ENCODE measurements at regions not wholly inside any gene's neighbourhood (a gene's known extent, or its start where the extent isn't known, plus 50 kb on each side); places are given as distances from the start of the nearest gene placed in this dataset.

- no peak for TF ChIP-seq CTCF (IDR thresholded peaks at IDR 0.05)
- TF ChIP-seq, protein P1, sequence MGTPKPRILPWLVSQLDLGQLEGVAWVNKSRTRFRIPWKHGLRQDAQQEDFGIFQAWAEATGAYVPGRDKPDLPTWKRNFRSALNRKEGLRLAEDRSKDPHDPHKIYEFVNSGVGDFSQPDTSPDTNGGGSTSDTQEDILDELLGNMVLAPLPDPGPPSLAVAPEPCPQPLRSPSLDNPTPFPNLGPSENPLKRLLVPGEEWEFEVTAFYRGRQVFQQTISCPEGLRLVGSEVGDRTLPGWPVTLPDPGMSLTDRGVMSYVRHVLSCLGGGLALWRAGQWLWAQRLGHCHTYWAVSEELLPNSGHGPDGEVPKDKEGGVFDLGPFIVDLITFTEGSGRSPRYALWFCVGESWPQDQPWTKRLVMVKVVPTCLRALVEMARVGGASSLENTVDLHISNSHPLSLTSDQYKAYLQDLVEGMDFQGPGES (IDR thresholded peaks at IDR 0.05; ENCODE audit: low read depth, low read length) = no peak
These were observed 424.5 kb downstream of the DMRT2 start (continued) for GRCh38 chr9:1474671-1475070.

- Histone ChIP-seq H3K9ac (no peak overlapping the region), H3K9me2 (no peaks in the 10 kb centered on the region), H3K27ac (ENCODE audit: low read depth in 2 of 2, low read length in 1 of 2) (no peak overlapping the region), H3K4me1 (ENCODE audit: control insufficient read depth in 1 of 2, insufficient read depth in 2 of 2, low read depth in 1 of 2, low read length in 1 of 2) (no peaks in the 10 kb centered on the region), H2AFZ (ENCODE audit: low read depth) (no peak overlapping the region), H3K4me3 (ENCODE audit: low read depth in 2 of 2, low read length in 1 of 2) (no peak overlapping the region), H3K36me3 (replicated peaks in 1 of 2; ENCODE audit: control insufficient read depth in 1 of 2, insufficient read depth in 2 of 2, low read length in 1 of 2) (no peaks in the 10 kb centered on the region), H3K9me3 (no peaks in the 10 kb centered on the region), H3K79me2 (ENCODE audit: insufficient read depth) (no peaks in the 10 kb centered on the region), H3F3A (replicated peaks; ENCODE audit: insufficient read depth) (no peaks in the 10 kb centered on the region), H3K4me2 (no peak overlapping the region), H3K27me3 (ENCODE audit: insufficient read depth) (no peaks in the 10 kb centered on the region), H4K20me1 (ENCODE audit: insufficient read depth) (no peaks in the 10 kb centered on the region)
- TF ChIP-seq CHD2 (IDR thresholded peaks at IDR 0.05; ENCODE audit: low read length, partially characterized antibody) = no peak
- CTCF ChIA-PET = no interaction called here
- DNase-seq = no peak
- POLR2A ChIA-PET = no interaction called here
- 2% methylated on average over 8 of the region's 8 CpGs for WGBS (ENCODE audit: low lambda C conversion rate)
These were observed 440.4 kb downstream of the DMRT2 start for GRCh38 chr9:1490341-1491232.

DNA sequence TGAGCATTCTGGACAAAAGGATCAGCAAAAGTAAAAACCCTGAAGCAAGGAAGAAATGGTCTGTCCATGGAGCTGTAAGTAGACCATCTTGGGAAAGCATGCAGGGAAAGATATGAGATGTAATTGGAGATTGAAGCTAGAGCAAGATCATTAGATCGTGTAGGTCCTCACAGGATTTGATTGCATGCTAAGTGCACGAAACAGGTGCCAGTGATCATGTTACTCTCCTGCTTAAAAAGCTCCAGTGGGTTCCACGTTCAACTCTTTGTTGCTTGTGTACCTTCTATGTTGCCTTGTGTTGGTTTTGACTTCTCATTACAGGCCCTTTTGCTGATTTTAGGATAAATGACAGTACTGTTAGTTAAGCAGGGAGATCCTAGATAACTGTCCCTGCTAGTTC is 442.0 kb downstream of the DMRT2 start:
- POLR2A ChIA-PET = no interaction called here
- Histone ChIP-seq H3K9me3 (no peaks in the 10 kb centered on the region), H3K27me3 (ENCODE audit: insufficient read depth) (no peaks in the 10 kb centered on the region), H3K36me3 (replicated peaks in 1 of 2; ENCODE audit: control insufficient read depth in 1 of 2, insufficient read depth in 2 of 2, low read length in 1 of 2) (no peaks in the 10 kb centered on the region), H3K9me2 (no peaks in the 10 kb centered on the region), H3K9ac (no peak overlapping the region), H2AFZ (ENCODE audit: low read depth) (no peak overlapping the region), H3F3A (replicated peaks; ENCODE audit: insufficient read depth) (no peaks in the 10 kb centered on the region), H3K4me1 (ENCODE audit: control insufficient read depth in 1 of 2, insufficient read depth in 2 of 2, low read depth in 1 of 2, low read length in 1 of 2) (no peaks in the 10 kb centered on the region), H3K27ac (ENCODE audit: low read depth in 2 of 2, low read length in 1 of 2) (no peak overlapping the region), H3K4me3 (ENCODE audit: low read depth in 2 of 2, low read length in 1 of 2) (no peak overlapping the region), H4K20me1 (ENCODE audit: insufficient read depth) (no peaks in the 10 kb centered on the region), H3K4me2 (no peak overlapping the region), H3K79me2 (ENCODE audit: insufficient read depth) (no peaks in the 10 kb centered on the region)
- DNase-seq = no peak
- CTCF ChIA-PET = interaction anchor here (0.9 kb wide), 1 partner anchor 21 kb away, joined by 3 read pairs; no protein-coding TSS in a partner anchor
- 0% methylated on average over 3 of the region's 3 CpGs for WGBS (ENCODE audit: low lambda C conversion rate)
- no peak for TF ChIP-seq TAF1 (IDR thresholded peaks at IDR 0.05; ENCODE audit: borderline replicate concordance, low read depth, low read length)
- no peak for TF ChIP-seq GATA2 (CRISPR knock-in tag; IDR thresholded peaks at IDR 0.05)
- TF ChIP-seq SIN3A (IDR thresholded peaks at IDR 0.05; ENCODE audit: borderline replicate concordance, low read depth, low read length) = no peak
- no peak for TF ChIP-seq RAD21 (IDR thresholded peaks at IDR 0.05; ENCODE audit: low read length)
- no peak for TF ChIP-seq CTCF (IDR thresholded peaks at IDR 0.05)
- TF ChIP-seq, protein P1 (IDR thresholded peaks at IDR 0.05; ENCODE audit: low read depth, low read length) = no peak
- TF ChIP-seq NFIC (IDR thresholded peaks at IDR 0.05; ENCODE audit: borderline replicate concordance) = no peak
- no peak for TF ChIP-seq TCF12 (IDR thresholded peaks at IDR 0.05)
- no peak for TF ChIP-seq FOSL2 (IDR thresholded peaks at IDR 0.05; ENCODE audit: borderline replicate concordance, low read depth)
- TF ChIP-seq YY1 (IDR thresholded peaks at IDR 0.05; ENCODE audit: low read depth) = no peak
- TF ChIP-seq JUND (IDR thresholded peaks at IDR 0.05) = no peak
- no peak for TF ChIP-seq RXRA (IDR thresholded peaks at IDR 0.05; ENCODE audit: borderline replicate concordance, low read depth)
- no peak for TF ChIP-seq MXI1 (IDR thresholded peaks at IDR 0.05; ENCODE audit: low read depth, low read length)
- TF ChIP-seq EP300 (IDR thresholded peaks at IDR 0.05; ENCODE audit: borderline replicate concordance in 1 of 2, low read depth in 1 of 2, low read length in 1 of 2) = no peak
- TF ChIP-seq CHD2 (IDR thresholded peaks at IDR 0.05; ENCODE audit: low read length, partially characterized antibody) = no peak
- TF ChIP-seq, protein P2, sequence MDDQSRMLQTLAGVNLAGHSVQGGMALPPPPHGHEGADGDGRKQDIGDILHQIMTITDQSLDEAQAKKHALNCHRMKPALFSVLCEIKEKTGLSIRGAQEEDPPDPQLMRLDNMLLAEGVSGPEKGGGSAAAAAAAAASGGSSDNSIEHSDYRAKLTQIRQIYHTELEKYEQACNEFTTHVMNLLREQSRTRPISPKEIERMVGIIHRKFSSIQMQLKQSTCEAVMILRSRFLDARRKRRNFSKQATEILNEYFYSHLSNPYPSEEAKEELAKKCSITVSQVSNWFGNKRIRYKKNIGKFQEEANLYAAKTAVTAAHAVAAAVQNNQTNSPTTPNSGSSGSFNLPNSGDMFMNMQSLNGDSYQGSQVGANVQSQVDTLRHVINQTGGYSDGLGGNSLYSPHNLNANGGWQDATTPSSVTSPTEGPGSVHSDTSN (IDR thresholded peaks at IDR 0.05) = no peak
